ENCODE measurements at regions not wholly inside any gene's neighbourhood (a gene's known extent, or its start where the extent isn't known, plus 50 kb on each side); places are given as distances from the start of the nearest gene placed in this dataset.

DNA sequence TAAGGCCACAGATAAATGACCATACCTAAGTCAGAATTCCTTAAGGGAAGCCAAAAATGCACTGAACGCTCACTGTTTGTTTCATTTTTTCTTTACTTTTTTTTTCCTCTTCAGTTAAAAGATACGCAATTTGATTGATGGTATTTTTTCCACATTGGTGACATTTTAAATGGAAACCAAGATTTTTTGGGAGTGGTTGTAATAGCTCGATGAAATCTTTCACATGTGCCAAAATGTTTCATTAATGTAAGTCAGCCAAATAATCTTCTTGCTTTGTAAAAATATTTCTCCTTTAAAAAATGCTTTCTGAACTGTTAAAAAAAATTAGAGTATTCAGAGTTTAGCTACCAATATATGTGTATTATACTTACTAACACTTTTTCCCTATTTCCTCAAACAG, 339.8 kb downstream of the ZEB2 start:
- Mint-ChIP-seq H3K4me3 (no peak overlapping the region), H3K36me3 (ENCODE audit: insufficient read depth in 1 of 3, low read depth in 3 of 3) (no peaks in the 10 kb centered on the region), H3K4me1 (0 out of 4 replicates have a peak, but pooled peaks cover 0 to 3% of the 10 kb centered on the region in 2 experiments), H3K27ac (no peak overlapping the region), H3K9me3 (no peaks in the 10 kb centered on the region), H3K27me3 (ENCODE audit: low read depth) (no peaks in the 10 kb centered on the region; the same call in 1 of the 2 replicates)
- no peaks in the 10 kb centered on the region for H4K20me1 ChIP-seq (ENCODE audit: control insufficient read depth, insufficient read depth, insufficient read length)
- H2AFZ ChIP-seq (ENCODE audit: low read length) = no peak overlapping the region
- no peak overlapping the region for H3K9ac ChIP-seq (ENCODE audit: extremely low read depth, insufficient read length, low read length)
- H2BK15ac ChIP-seq (ENCODE audit: low read depth, low read length) = no peak overlapping the region
- no peak overlapping the region for H3K27ac ChIP-seq (ENCODE audit: insufficient read length, low read depth, low read length)
- H4K5ac ChIP-seq (ENCODE audit: insufficient read length, low read depth, low read length) = no peak overlapping the region
- H3K14ac ChIP-seq (ENCODE audit: insufficient read depth, low read length) = no peak overlapping the region
- no peaks in the 10 kb centered on the region for H3K23me2 ChIP-seq (ENCODE audit: insufficient read length, low read depth, low read length, poor library complexity, severe bottlenecking)
- H3K56ac ChIP-seq (ENCODE audit: insufficient read length, low read depth, low read length) = no peak overlapping the region
- no peak overlapping the region for H3T11ph ChIP-seq (ENCODE audit: low read length)
- no peak overlapping the region for H4K91ac ChIP-seq (ENCODE audit: insufficient read length, low read depth, low read length)
- no peaks in the 10 kb centered on the region for H3K27me3 ChIP-seq (ENCODE audit: insufficient read depth, low read length)
- no peak for DNase-seq
- H3K18ac ChIP-seq (ENCODE audit: insufficient read length, low read depth, low read length) = no peak overlapping the region
- H2BK120ac ChIP-seq (ENCODE audit: low read depth, low read length, poor library complexity, severe bottlenecking) = no peak overlapping the region
- no peak overlapping the region for H2BK12ac ChIP-seq (ENCODE audit: insufficient read length, low read depth, low read length)
- no peak overlapping the region for H2BK5ac ChIP-seq (ENCODE audit: insufficient read length, low read length)
- no peak overlapping the region for H2BK20ac ChIP-seq (ENCODE audit: low read depth, low read length, poor library complexity, severe bottlenecking)
- H3K79me1 ChIP-seq (ENCODE audit: insufficient read depth, low read depth, low read length, poor library complexity, severe bottlenecking) = no peaks in the 10 kb centered on the region
- H2AK5ac ChIP-seq (ENCODE audit: insufficient read length, low read length) = no peak overlapping the region
- H4K8ac ChIP-seq (replicated peaks; ENCODE audit: insufficient read length, low read depth, low read length) = no peak overlapping the region
- no peak overlapping the region for H3K23ac ChIP-seq (ENCODE audit: insufficient read length, low read depth, low read length)
- H3K4me2 ChIP-seq (ENCODE audit: insufficient read depth, insufficient read length, low read length) = no peak overlapping the region
- TF ChIP-seq, protein P1, sequence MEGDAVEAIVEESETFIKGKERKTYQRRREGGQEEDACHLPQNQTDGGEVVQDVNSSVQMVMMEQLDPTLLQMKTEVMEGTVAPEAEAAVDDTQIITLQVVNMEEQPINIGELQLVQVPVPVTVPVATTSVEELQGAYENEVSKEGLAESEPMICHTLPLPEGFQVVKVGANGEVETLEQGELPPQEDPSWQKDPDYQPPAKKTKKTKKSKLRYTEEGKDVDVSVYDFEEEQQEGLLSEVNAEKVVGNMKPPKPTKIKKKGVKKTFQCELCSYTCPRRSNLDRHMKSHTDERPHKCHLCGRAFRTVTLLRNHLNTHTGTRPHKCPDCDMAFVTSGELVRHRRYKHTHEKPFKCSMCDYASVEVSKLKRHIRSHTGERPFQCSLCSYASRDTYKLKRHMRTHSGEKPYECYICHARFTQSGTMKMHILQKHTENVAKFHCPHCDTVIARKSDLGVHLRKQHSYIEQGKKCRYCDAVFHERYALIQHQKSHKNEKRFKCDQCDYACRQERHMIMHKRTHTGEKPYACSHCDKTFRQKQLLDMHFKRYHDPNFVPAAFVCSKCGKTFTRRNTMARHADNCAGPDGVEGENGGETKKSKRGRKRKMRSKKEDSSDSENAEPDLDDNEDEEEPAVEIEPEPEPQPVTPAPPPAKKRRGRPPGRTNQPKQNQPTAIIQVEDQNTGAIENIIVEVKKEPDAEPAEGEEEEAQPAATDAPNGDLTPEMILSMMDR (conservative IDR thresholded peaks at IDR 0.05) = no peak
- H3K79me2 ChIP-seq (ENCODE audit: insufficient read depth, low read length) = no peaks in the 10 kb centered on the region
- WGBS (ENCODE audit: extremely low coverage, insufficient read length, low lambda C conversion rate) = no CpG with 5 or more reads among the region's 3 CpGs
- no peaks in the 10 kb centered on the region for H3K9me3 ChIP-seq (ENCODE audit: control insufficient read depth, low read depth, low read length)
- no peak overlapping the region for H3K4ac ChIP-seq (ENCODE audit: low read depth, low read length)
- no peaks in the 10 kb centered on the region for H3K4me1 ChIP-seq (ENCODE audit: insufficient read depth, low read length)

All from H9 (cell line).